ENCODE measurements at regions not wholly inside any gene's neighbourhood (a gene's known extent, or its start where the extent isn't known, plus 50 kb on each side); places are given as distances from the start of the nearest gene placed in this dataset.

GRCh38 chr2:60158262-60158661 lies 395.2 kb downstream of the BCL11A start:
- no peak for DNase-seq (ENCODE audit: low spot score)

- DNase-seq (ENCODE audit: low spot score) = no peak
Observed at GRCh38 chr2:60157283-60157682, 396.2 kb downstream of the BCL11A start.

- no peak for DNase-seq (ENCODE audit: low spot score)
Observed at GRCh38 chr2:60154142-60154541, 399.3 kb downstream of the BCL11A start.

GRCh38 chr2:60152226-60152833 lies 401.1 kb downstream of the BCL11A start:
- DNase-seq (ENCODE audit: low spot score) = peak; percentile 17

GRCh38 chr2:60149176-60149575 lies 404.3 kb downstream of the BCL11A start:
- no peak for DNase-seq (ENCODE audit: low spot score)

- DNase-seq (ENCODE audit: low spot score) = no peak
Observed at GRCh38 chr2:60148716-60149115, 404.7 kb downstream of the BCL11A start.

- DNase-seq (ENCODE audit: low spot score) = no peak
Observed at GRCh38 chr2:60140185-60140584, 413.3 kb downstream of the BCL11A start.

GRCh38 chr2:60136913-60137312 lies 416.5 kb downstream of the BCL11A start:
- DNase-seq (ENCODE audit: low spot score) = no peak

GRCh38 chr2:60127191-60127590 lies 426.3 kb downstream of the BCL11A start:
- DNase-seq (ENCODE audit: low spot score) = no peak

- no peak for DNase-seq (ENCODE audit: low spot score)
Observed at GRCh38 chr2:60125611-60126426, 427.6 kb downstream of the BCL11A start.

GRCh38 chr2:60119778-60120177 lies 433.7 kb downstream of the BCL11A start:
- DNase-seq (ENCODE audit: low spot score) = no peak

GRCh38 chr2:60118917-60119316 lies 434.5 kb downstream of the BCL11A start:
- no peak for DNase-seq (ENCODE audit: low spot score)

- no peak for DNase-seq (ENCODE audit: low spot score)
Observed at GRCh38 chr2:60118061-60118460, 435.4 kb downstream of the BCL11A start.

- DNase-seq (ENCODE audit: low spot score) = peak; percentile 50
Observed at GRCh38 chr2:60116161-60116875, 437.1 kb downstream of the BCL11A start.

GRCh38 chr2:60109744-60110143 lies 443.7 kb downstream of the BCL11A start:
- DNase-seq (ENCODE audit: low spot score) = no peak

- no peak for DNase-seq (ENCODE audit: low spot score)
Observed at GRCh38 chr2:60106836-60107529, 446.5 kb downstream of the BCL11A start.

GRCh38 chr2:60105906-60106305 lies 447.5 kb downstream of the BCL11A start:
- no peak for DNase-seq (ENCODE audit: low spot score)

- no peak for DNase-seq (ENCODE audit: low spot score)
Observed at GRCh38 chr2:60104514-60105505, 448.6 kb downstream of the BCL11A start.

- DNase-seq (ENCODE audit: low spot score) = peak; percentile 87
Observed at GRCh38 chr2:60100034-60100433, 453.4 kb downstream of the BCL11A start.

- no peak for DNase-seq (ENCODE audit: low spot score)
Observed at GRCh38 chr2:60098996-60099395, 454.5 kb downstream of the BCL11A start.

GRCh38 chr2:60097298-60097697 lies 456.2 kb downstream of the BCL11A start:
- DNase-seq (ENCODE audit: low spot score) = no peak
